Activated CD4-positive, alpha-beta T cell treated with anti-CD3 and anti-CD28 coated beads for 36 hours (primary cell): ENCODE measurements at regions not wholly inside any gene's neighbourhood (a gene's known extent, or its start where the extent isn't known, plus 50 kb on each side); places are given as distances from the start of the nearest gene placed in this dataset.
"Not testable (repeated sequence)": the region's sequence is repeated elsewhere in the genome, so short reads cannot be mapped to it uniquely, and the experiment has no call there.

ENCODE experiments used
- ATAC-seq: fragments of 200-7000 bp; cut with Tn5 transposase; one replicate; pipeline ENCODE4 v1.10.0; 2021; ENCODE audit warnings: mild to moderate bottlenecking, moderate library complexity
- CTCF ChIA-PET: fragments of 350-600 bp; sonication (Branson Sonifier 250); formaldehyde crosslinking; loops from one replicate; lab custom pipeline; 2021; ENCODE audit warnings: antibody characterized with exemption; lab: Charles Lee
- POLR2A ChIA-PET: fragments of 350-600 bp; sonication (Branson Sonifier 250); formaldehyde crosslinking; loops from one replicate; lab custom pipeline; 2021; ENCODE audit warnings: antibody characterized with exemption, inconsistent platforms; lab: Charles Lee
- DNase-seq: peaks from one replicate; pipeline ENCODE4 v3.0.0-alpha.2; 2020
- H3K27ac Mint-ChIP-seq: one replicate; pipeline ENCODE4 v1.8.0; 2021; ENCODE audit warnings: mixed read lengths
- H3K27me3 Mint-ChIP-seq: one replicate; pipeline ENCODE4 v1.8.0; 2021; ENCODE audit warnings: mixed read lengths
- H3K36me3 Mint-ChIP-seq: one replicate; pipeline ENCODE4 v1.8.0; 2021; ENCODE audit warnings: low read depth, mixed read lengths
- H3K4me1 Mint-ChIP-seq: one replicate; pipeline ENCODE4 v1.8.0; 2021; ENCODE audit warnings: mixed read lengths
- H3K4me3 Mint-ChIP-seq: one replicate; pipeline ENCODE4 v1.8.0; 2021; ENCODE audit warnings: mild to moderate bottlenecking, moderate library complexity, mixed read lengths
- H3K9me3 Mint-ChIP-seq: one replicate; pipeline ENCODE4 v1.8.0; 2021; ENCODE audit warnings: low read depth, mixed read lengths
- intact Hi-C, 2 experiments: fragments of 100-400 bp; cut with DNase I in 1 of 2; cut with micrococcal nuclease in 1 of 2; formaldehyde crosslinking; loops; one replicate each; pipeline versions ENCODE4 v1.14.2 to v1.15.1; 2022 to 2024; cut with DNase I, micrococcal nuclease

GRCh38 chr4:112747036-112747435 lies 110.1 kb downstream of the LARP7 start:
- no peak for ATAC-seq
- POLR2A ChIA-PET = no interaction called here
- Mint-ChIP-seq H3K27ac (no peak overlapping the region), H3K9me3 (no peaks in the 10 kb centered on the region), H3K4me3 (no peak overlapping the region), H3K27me3 (peaks cover 10% of the 10 kb centered on the region), H3K4me1 (no peaks in the 10 kb centered on the region), H3K36me3 (no peaks in the 10 kb centered on the region)
- CTCF ChIA-PET = interaction anchor here (2.6 to 2.8 kb wide), 2 partner anchors 16 to 18 kb away, joined by 6 to 9 read pairs; no protein-coding TSS in a partner anchor
- no peak for DNase-seq
- intact Hi-C loops = no loop called here

- H3K27ac Mint-ChIP-seq = no peak overlapping the region
These were observed 111.5 kb downstream of the LARP7 start for GRCh38 chr4:112748352-112748878.

DNA sequence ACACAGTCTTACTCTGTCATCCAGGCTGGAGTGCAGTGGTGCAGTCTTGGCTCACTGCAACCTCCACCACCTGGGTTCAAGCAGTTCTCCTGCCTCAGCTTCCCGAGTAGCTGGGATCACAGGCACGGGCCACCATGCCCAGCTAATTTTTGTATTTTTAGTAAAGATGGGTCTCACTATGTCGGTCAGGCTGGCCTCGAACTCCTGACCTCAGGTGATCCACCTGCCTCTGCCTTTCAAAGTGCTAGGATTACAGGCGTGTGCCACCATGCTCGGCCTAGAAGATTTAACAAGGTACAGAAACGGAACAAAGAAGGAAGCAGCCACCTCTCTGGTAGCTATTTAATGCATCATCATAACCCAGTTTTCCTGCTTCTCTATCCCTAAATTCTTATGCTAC lies 113.8 kb downstream of the LARP7 start:
- H3K9me3 Mint-ChIP-seq, H3K27ac Mint-ChIP-seq, H3K4me3 Mint-ChIP-seq, ATAC-seq, intact Hi-C loops, H3K4me1 Mint-ChIP-seq, DNase-seq, POLR2A ChIA-PET, H3K36me3 Mint-ChIP-seq: not testable (repeated sequence)
- CTCF ChIA-PET = interaction anchor here (0.6 to 2.0 kb wide), 3 partner anchors 12 to 136 kb away, joined by 3 to 7 read pairs (median 6); no protein-coding TSS in a partner anchor
- peaks cover 13% of the 10 kb centered on the region for H3K27me3 Mint-ChIP-seq

More at GRCh38 chr4:112748352-112748878, 111.5 kb downstream of the LARP7 start:
- ATAC-seq = no peak
- H3K9me3 Mint-ChIP-seq = no peaks in the 10 kb centered on the region
- no peaks in the 10 kb centered on the region for H3K36me3 Mint-ChIP-seq
- CTCF ChIA-PET = interaction anchor here (1.4 to 2.8 kb wide), 3 partner anchors 14 to 29 kb away, joined by 4 to 9 read pairs (median 6); no protein-coding TSS in a partner anchor
- no peak overlapping the region for H3K4me3 Mint-ChIP-seq
- H3K27me3 Mint-ChIP-seq = peaks cover 15% of the 10 kb centered on the region
- H3K4me1 Mint-ChIP-seq = no peaks in the 10 kb centered on the region
- intact Hi-C loops = no loop called here
- POLR2A ChIA-PET = no interaction called here
- DNase-seq = no peak

GRCh38 chr4:112751447-112751846 lies 114.5 kb downstream of the LARP7 start:
- H3K36me3 Mint-ChIP-seq = no peaks in the 10 kb centered on the region
- POLR2A ChIA-PET = no interaction called here
- intact Hi-C loops = no loop called here

GRCh38 chr4:112752061-112752460 lies 115.1 kb downstream of the LARP7 start:
- ChIA-PET CTCF (interaction anchor here (0.6 to 2.0 kb wide), 3 partner anchors 10 to 14 kb away, joined by 5 to 7 read pairs (median 6); no protein-coding TSS in a partner anchor), POLR2A (interaction anchor here (0.6 kb wide), 1 partner anchor 86 kb away, joined by 3 read pairs; no protein-coding TSS in a partner anchor)
- Mint-ChIP-seq H3K27me3 (peaks cover 10% of the 10 kb centered on the region), H3K4me1 (no peaks in the 10 kb centered on the region), H3K27ac (no peak overlapping the region), H3K9me3 (no peaks in the 10 kb centered on the region), H3K36me3 (no peaks in the 10 kb centered on the region), H3K4me3 (no peak overlapping the region)
- no peak for ATAC-seq
- intact Hi-C loops = no loop called here
- no peak for DNase-seq

More at GRCh38 chr4:112751447-112751846, 114.5 kb downstream of the LARP7 start:
- Mint-ChIP-seq H3K4me3 (no peak overlapping the region), H3K27me3 (peaks cover 10% of the 10 kb centered on the region), H3K4me1 (no peaks in the 10 kb centered on the region), H3K27ac (no peak overlapping the region), H3K9me3 (no peaks in the 10 kb centered on the region)
- DNase-seq (no peak), ATAC-seq (no peak)
- CTCF ChIA-PET = interaction anchor here (0.6 to 2.0 kb wide), 3 partner anchors 11 to 137 kb away, joined by 3 to 7 read pairs (median 6); no protein-coding TSS in a partner anchor

GRCh38 chr4:112752510-112752909 lies 115.6 kb downstream of the LARP7 start:
- no peak overlapping the region for H3K27ac Mint-ChIP-seq
- H3K4me1 Mint-ChIP-seq = no peaks in the 10 kb centered on the region
- no peaks in the 10 kb centered on the region for H3K36me3 Mint-ChIP-seq
- H3K4me3 Mint-ChIP-seq = no peak overlapping the region
- intact Hi-C loops = no loop called here
- POLR2A ChIA-PET = no interaction called here
- DNase-seq = no peak
- no peak for ATAC-seq
- H3K27me3 Mint-ChIP-seq = peaks cover 10% of the 10 kb centered on the region
- no peaks in the 10 kb centered on the region for H3K9me3 Mint-ChIP-seq
- CTCF ChIA-PET = interaction anchor here (0.6 to 2.0 kb wide), 2 partner anchors 13 to 14 kb away, joined by 5 to 7 read pairs; no protein-coding TSS in a partner anchor

GRCh38 chr4:112753333-112753732 lies 116.4 kb downstream of the LARP7 start:
- ATAC-seq (no peak), DNase-seq (no peak)
- no peak overlapping the region for H3K4me3 Mint-ChIP-seq
- H3K9me3 Mint-ChIP-seq = no peaks in the 10 kb centered on the region
- no peaks in the 10 kb centered on the region for H3K4me1 Mint-ChIP-seq
- peaks cover 10% of the 10 kb centered on the region for H3K27me3 Mint-ChIP-seq
- H3K36me3 Mint-ChIP-seq = no peaks in the 10 kb centered on the region
- no peak overlapping the region for H3K27ac Mint-ChIP-seq
- CTCF ChIA-PET = interaction anchor here (1.6 kb wide), 1 partner anchor 9 kb away, joined by 4 read pairs; no protein-coding TSS in a partner anchor
- POLR2A ChIA-PET = no interaction called here
- intact Hi-C loops = no loop called here

- ATAC-seq (no peak), DNase-seq (no peak)
- CTCF ChIA-PET = interaction anchor here (0.6 to 0.7 kb wide), 2 partner anchors 177 to 678 kb away, joined by 3 read pairs; no protein-coding TSS in a partner anchor
- Mint-ChIP-seq H3K36me3 (no peaks in the 10 kb centered on the region), H3K27ac (no peak overlapping the region), H3K4me1 (no peaks in the 10 kb centered on the region), H3K27me3 (peaks cover 4% of the 10 kb centered on the region), H3K9me3 (no peaks in the 10 kb centered on the region), H3K4me3 (no peak overlapping the region)
- intact Hi-C loops = no loop called here
- POLR2A ChIA-PET = interaction anchor here (0.6 kb wide), 1 partner anchor 28 kb away, joined by 9 read pairs; no protein-coding TSS in a partner anchor
These were observed 122.4 kb downstream of the LARP7 start for GRCh38 chr4:112759313-112759712.

DNA sequence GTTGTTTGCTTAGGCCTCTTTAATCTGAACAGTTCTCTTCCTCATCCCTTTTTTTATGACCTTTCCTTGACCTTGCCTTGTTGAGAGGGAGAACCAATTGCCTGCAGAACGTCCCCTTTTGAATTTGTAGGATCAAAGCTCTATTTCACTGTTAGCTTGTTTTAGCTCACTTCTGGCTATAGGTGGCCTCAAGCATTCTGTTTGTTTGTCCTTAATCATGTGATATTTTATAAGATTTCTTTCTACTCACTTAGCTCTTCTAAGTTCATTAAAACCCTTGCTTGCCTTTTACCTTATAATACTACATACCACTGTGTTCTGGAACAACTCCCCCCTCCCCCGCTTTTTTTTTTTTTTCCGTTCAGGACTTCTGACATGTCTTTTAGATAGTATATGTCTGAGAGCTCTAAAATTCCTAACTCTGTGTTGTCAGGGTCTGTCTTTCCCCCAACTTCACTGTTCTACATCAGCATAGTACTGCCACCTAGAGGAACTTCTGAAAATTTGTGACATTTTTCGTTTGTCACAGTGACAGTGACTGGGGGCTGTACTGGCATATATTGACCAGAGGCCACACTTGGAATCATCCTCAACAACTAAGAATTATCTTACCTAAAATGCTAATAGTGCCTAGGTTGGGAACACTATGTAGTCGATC lies 128.5 kb downstream of the LARP7 start:
- no peaks in the 10 kb centered on the region for H3K4me1 Mint-ChIP-seq
- H3K4me3 Mint-ChIP-seq = no peak overlapping the region
- peak; percentile 11 for DNase-seq
- intact Hi-C loops = loop anchor here in 1 of 2 experiments (1.0 to 5.0 kb wide), 4 partner anchors 173 to 668 kb away; no protein-coding TSS in a partner anchor
- H3K9me3 Mint-ChIP-seq = no peaks in the 10 kb centered on the region
- H3K36me3 Mint-ChIP-seq = no peaks in the 10 kb centered on the region
- no peak overlapping the region for H3K27ac Mint-ChIP-seq
- ChIA-PET POLR2A (no interaction called here), CTCF (interaction anchor here (0.6 to 2.4 kb wide), 34 partner anchors 9 to 491 kb away, joined by 3 to 18 read pairs (median 4); partner anchors contain the start of genes LARP7 and ZGRF1)
- H3K27me3 Mint-ChIP-seq = peaks cover 4% of the 10 kb centered on the region
- peak; percentile 60 for ATAC-seq

DNA sequence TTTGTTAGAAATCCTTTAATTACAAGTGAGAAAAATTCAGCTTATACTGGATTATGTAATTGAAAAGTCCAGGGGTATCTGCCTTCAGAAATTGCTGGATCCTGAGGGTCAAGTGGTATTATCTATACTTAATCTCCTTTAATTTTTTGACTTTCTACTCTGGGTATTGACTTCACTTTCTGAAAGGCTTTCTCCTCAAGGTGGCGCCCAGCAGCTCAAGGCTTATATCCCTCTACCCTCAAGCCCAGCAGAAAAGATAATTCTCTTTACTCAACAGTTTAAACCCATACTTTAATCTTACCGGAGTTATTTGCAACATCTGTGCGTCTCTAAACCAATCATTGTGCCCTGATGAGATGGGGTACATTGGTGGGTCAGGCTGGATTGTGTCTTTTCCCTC lies 129.5 kb downstream of the LARP7 start:
- no peak for ATAC-seq
- CTCF ChIA-PET = interaction anchor here (0.6 to 2.4 kb wide), 16 partner anchors 10 to 492 kb away, joined by 3 to 18 read pairs (median 4); partner anchors contain the start of genes LARP7 and ZGRF1
- intact Hi-C loops = loop anchor here (2.0 to 5.0 kb wide), 4 partner anchors 172 to 669 kb away; no protein-coding TSS in a partner anchor

DNA sequence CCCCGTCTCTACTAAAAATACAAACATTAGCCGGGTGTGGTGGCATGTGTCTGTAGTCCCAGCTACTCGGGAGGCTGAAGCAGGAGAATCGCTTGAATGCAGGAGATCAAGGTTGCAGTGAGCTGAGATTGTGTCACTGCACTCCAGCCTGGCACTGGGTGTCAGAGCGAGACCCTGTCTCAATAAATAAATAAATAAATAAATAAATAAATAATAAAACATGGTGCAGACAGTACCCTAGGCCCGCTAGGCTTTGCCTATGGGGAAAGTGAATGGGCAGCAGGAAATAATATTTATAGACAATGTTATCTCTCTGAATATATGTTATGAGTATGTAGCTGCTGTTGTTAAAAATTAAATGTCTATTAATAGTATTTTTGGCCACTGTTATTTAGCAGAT lies 130.4 kb downstream of the LARP7 start:
- CTCF ChIA-PET = no interaction called here

More for the DNA sequence above, 129.5 kb downstream of the LARP7 start:
- H3K9me3 Mint-ChIP-seq = no peaks in the 10 kb centered on the region
- peaks cover 4% of the 10 kb centered on the region for H3K27me3 Mint-ChIP-seq
- POLR2A ChIA-PET = no interaction called here
- H3K36me3 Mint-ChIP-seq = no peaks in the 10 kb centered on the region
- no peak overlapping the region for H3K4me3 Mint-ChIP-seq
- peak; percentile 38 for DNase-seq
- no peak overlapping the region for H3K27ac Mint-ChIP-seq
- H3K4me1 Mint-ChIP-seq = no peaks in the 10 kb centered on the region

More for the DNA sequence above, 130.4 kb downstream of the LARP7 start:
- H3K9me3 Mint-ChIP-seq = no peaks in the 10 kb centered on the region
- DNase-seq (no peak), ATAC-seq (no peak)
- no peak overlapping the region for H3K27ac Mint-ChIP-seq
- intact Hi-C loops = loop anchor here (2.0 to 5.0 kb wide), 4 partner anchors 171 to 670 kb away; no protein-coding TSS in a partner anchor
- no peaks in the 10 kb centered on the region for H3K4me1 Mint-ChIP-seq
- H3K36me3 Mint-ChIP-seq = no peaks in the 10 kb centered on the region
- POLR2A ChIA-PET = no interaction called here
- H3K4me3 Mint-ChIP-seq = no peak overlapping the region
- no peaks in the 10 kb centered on the region for H3K27me3 Mint-ChIP-seq
